Upper lobe of left lung (tissue), 6 donors: ENCODE measurements at regions not wholly inside any gene's neighbourhood (a gene's known extent, or its start where the extent isn't known, plus 50 kb on each side); places are given as distances from the start of the nearest gene placed in this dataset.

Source experiments
- ATAC-seq, 2 donors: fragments of 200-7000 bp; cut with Tn5 transposase; one replicate each; pipeline ENCODE4 v1.9.1; 2022; ENCODE audit warnings: mild to moderate bottlenecking in 2 of 2, moderate library complexity in 2 of 2; ENCODE audit not compliant: low FRiP score in 2 of 2
- DNase-seq, 2 donors: peaks; one replicate each; pipeline ENCODE4 v3.0.0-alpha.2; 2019 to 2020
- H3K27ac ChIP-seq, 4 donors: fragments of 200-600 bp; sonication (generic); one replicate each; pipeline ENCODE4 v1.5.1; 2016 to 2019
- H3K27me3 ChIP-seq, 4 donors: fragments of 200-600 bp; sonication (generic); one replicate each; pipeline ENCODE4 v1.5.1; 2017 to 2019
- H3K36me3 ChIP-seq, 4 donors: fragments of 200-600 bp; sonication (generic); one replicate each; pipeline ENCODE4 v1.5.1; 2016 to 2019
- H3K4me1 ChIP-seq, 4 donors: fragments of 200-600 bp; sonication (generic); one replicate each; pipeline ENCODE4 v1.5.1; 2018 to 2019
- H3K4me3 ChIP-seq, 4 donors: fragments of 200-600 bp; sonication (generic); one replicate each; pipeline ENCODE4 v1.5.1; 2017 to 2019; ENCODE audit warnings: mild to moderate bottlenecking in 2 of 4, moderate library complexity in 1 of 4
- H3K9me3 ChIP-seq, 4 donors: fragments of 200-600 bp; sonication (generic); one replicate each; pipeline ENCODE4 v1.5.1; 2018 to 2019
- CTCF ChIP-seq, 6 experiments: fragments of 450-650 bp in 4 of 6; fragments of 200-600 bp in 2 of 6; sonication (generic) in 2 of 6; IDR thresholded peaks; one replicate each; pipeline ENCODE4 v1.5.1; 2016 to 2019; ENCODE audit warnings: antibody characterized with exemption in 6 of 6
- EP300 ChIP-seq, 4 donors: sonication (generic); formaldehyde crosslinking; IDR thresholded peaks; one replicate each; pipeline ENCODE4 v1.5.1; 2017; ENCODE audit warnings: antibody characterized with exemption in 4 of 4, control low read depth in 2 of 4
- POLR2A ChIP-seq, 4 donors: fragments of 450-650 bp; IDR thresholded peaks; one replicate each; pipeline ENCODE4 v1.5.1; 2016 to 2017; ENCODE audit warnings: antibody characterized with exemption in 4 of 4, mild to moderate bottlenecking in 2 of 4
- POLR2AphosphoS5 ChIP-seq, 2 donors: sonication (generic); formaldehyde crosslinking; IDR thresholded peaks; one replicate each; pipeline ENCODE4 v1.5.1; 2017; ENCODE audit warnings: antibody characterized with exemption in 2 of 2
- WGBS, 2 donors: methylation state at CpG; one replicate each; pipeline ENCODE4 v1.1.5; 2017 to 2018; 5-methylcytosine and 5-hydroxymethylcytosine counted together
- donor health status: DM: no; HTN: no; CAD: no; lungs with moderate emphysema.
- donor health status: DM: no; HTN: yes; CAD: no; lungs with severe emphysema.

GRCh38 chr6:134537146-134537555 lies 219.2 kb upstream of the SGK1 start:
- Histone ChIP-seq H3K27me3 (no peaks in the 10 kb centered on the region), H3K4me1 (peaks cover 0 to 4% (median 0%) of the 10 kb centered on the region in 4 donors), H3K36me3 (no peaks in the 10 kb centered on the region), H3K9me3 (no peaks in the 10 kb centered on the region), H3K4me3 (no peak overlapping the region), H3K27ac (no peak overlapping the region)
- DNase-seq (no peak), ATAC-seq (no peak)
- WGBS, 2 donors: 94% methylated on average over 2 of the region's 2 CpGs
- TF ChIP-seq POLR2AphosphoS5 (IDR thresholded peaks at IDR 0.05) (no peak), CTCF (IDR thresholded peaks at IDR 0.05) (no peak), EP300 (IDR thresholded peaks at IDR 0.05) (no peak), POLR2A (IDR thresholded peaks at IDR 0.05) (no peak)

GRCh38 chr6:134535831-134536230 lies 217.9 kb upstream of the SGK1 start:
- Histone ChIP-seq H3K27ac (peak overlapping the region in 2 of 4 donors; percentile 39 to 48), H3K9me3 (no peaks in the 10 kb centered on the region), H3K4me1 (peaks cover 0 to 8% (median 3%) of the 10 kb centered on the region in 4 donors), H3K27me3 (no peaks in the 10 kb centered on the region), H3K36me3 (no peaks in the 10 kb centered on the region), H3K4me3 (no peak overlapping the region)
- ATAC-seq (no peak), DNase-seq (no peak)
- TF ChIP-seq CTCF (IDR thresholded peaks at IDR 0.05): no peak
- 82 to 88% methylated on average over 2 of the region's 2 CpGs for whole genome bisulfite sequencing, 2 donors

- H3K4me3 ChIP-seq: no peak overlapping the region
- ATAC-seq (no peak), DNase-seq (no peak)
- peaks cover 0 to 11% (median 5%) of the 10 kb centered on the region in 4 donors for H3K4me1 ChIP-seq
- TF ChIP-seq EP300 (IDR thresholded peaks at IDR 0.05): no peak
- TF ChIP-seq POLR2A (IDR thresholded peaks at IDR 0.05): no peak
- peak in 1 of 2 donors; percentile 10 for TF ChIP-seq POLR2AphosphoS5 (IDR thresholded peaks at IDR 0.05)
- H3K9me3 ChIP-seq: no peaks in the 10 kb centered on the region
- no peaks in the 10 kb centered on the region for H3K27me3 ChIP-seq
- WGBS, 2 donors: 74 to 78% methylated on average over 2 of the region's 2 CpGs
- no peaks in the 10 kb centered on the region for H3K36me3 ChIP-seq
- peak overlapping the region; percentile 39 to 67 (median 60) for H3K27ac ChIP-seq
These were observed 216.8 kb upstream of the SGK1 start for GRCh38 chr6:134534708-134535149.

GRCh38 chr6:134533991-134534390 lies 216.1 kb upstream of the SGK1 start:
- H3K4me1 ChIP-seq: peaks cover 0 to 12% (median 7%) of the 10 kb centered on the region in 4 donors
- DNase-seq: peak in 1 of 2 donors; percentile 33
- no peak overlapping the region for H3K4me3 ChIP-seq
- H3K9me3 ChIP-seq: no peaks in the 10 kb centered on the region
- no peaks in the 10 kb centered on the region for H3K27me3 ChIP-seq
- no peaks in the 10 kb centered on the region for H3K36me3 ChIP-seq
- TF ChIP-seq POLR2A (IDR thresholded peaks at IDR 0.05) (no peak), EP300 (IDR thresholded peaks at IDR 0.05) (peak in 2 of 4 donors; percentile 44 to 67), CTCF (IDR thresholded peaks at IDR 0.05) (no peak), POLR2AphosphoS5 (IDR thresholded peaks at IDR 0.05) (peak in 1 of 2 donors; percentile 49)
- ATAC-seq: no peak
- H3K27ac ChIP-seq: peak overlapping the region; percentile 39 to 67 (median 60)
- 82 to 84% methylated on average over 3 of the region's 3 CpGs for WGBS, 2 donors

GRCh38 chr6:134532694-134533624 lies 215.0 kb upstream of the SGK1 start:
- Histone ChIP-seq H3K36me3 (no peaks in the 10 kb centered on the region), H3K4me1 (peaks cover 0 to 12% (median 7%) of the 10 kb centered on the region in 4 donors), H3K27me3 (no peaks in the 10 kb centered on the region), H3K4me3 (no peak overlapping the region), H3K27ac (peak overlapping the region in 2 of 4 donors; percentile 13 to 64), H3K9me3 (no peaks in the 10 kb centered on the region)
- no peak for ATAC-seq
- no peak for TF ChIP-seq CTCF (IDR thresholded peaks at IDR 0.05)
- no peak for TF ChIP-seq POLR2A (IDR thresholded peaks at IDR 0.05)
- no peak for DNase-seq
- 79 to 89% methylated on average over 8 of the region's 8 CpGs for WGBS, 2 donors
